Urinary bladder (tissue), 3 donors: ENCODE measurements at regions not wholly inside any gene's neighbourhood (a gene's known extent, or its start where the extent isn't known, plus 50 kb on each side); places are given as distances from the start of the nearest gene placed in this dataset.

Source experiments
- DNase-seq: peaks from one replicate; pipeline ENCODE4 v3.0.0-alpha.2; 2015; ENCODE audit errors: extremely low spot score
- H3K27ac ChIP-seq: one replicate; pipeline ENCODE4 v1.5.1; 2013; ENCODE audit warnings: low read depth, mild to moderate bottlenecking, moderate library complexity
- H3K36me3 ChIP-seq: one replicate; pipeline ENCODE4 v1.6.1; 2013; ENCODE audit warnings: mild to moderate bottlenecking, moderate library complexity; ENCODE audit not compliant: insufficient read depth
- H3K4me1 ChIP-seq: one replicate; pipeline ENCODE4 v1.6.1; 2013; ENCODE audit warnings: mild to moderate bottlenecking, moderate library complexity; ENCODE audit not compliant: insufficient read depth
- H3K4me3 ChIP-seq: one replicate; pipeline ENCODE4 v1.5.1; 2013; ENCODE audit warnings: low read depth, low read length
- WGBS: extraction: QIAGEN DNeasy Blood & Tissue Kit; methylation state at CpG from one replicate; pipeline ENCODE4 v1.1.7; 2013; 5-methylcytosine and 5-hydroxymethylcytosine counted together
- donor health status: healthy with polysubstance abuse.
- donor health status: healthy.

GRCh38 chr4:100849319-100849718, 331.5 kb upstream of the EMCN start:
- no peak for DNase-seq
- H3K4me3 ChIP-seq: no peak overlapping the region
- H3K27ac ChIP-seq: no peak overlapping the region
- 57% methylated on average over 3 of the region's 3 CpGs for WGBS
- H3K36me3 ChIP-seq: no peaks in the 10 kb centered on the region
- no peaks in the 10 kb centered on the region for H3K4me1 ChIP-seq

- WGBS: 70% methylated on average over 2 of the region's 2 CpGs
- no peak overlapping the region for H3K4me3 ChIP-seq
- no peak for DNase-seq
- H3K36me3 ChIP-seq: no peaks in the 10 kb centered on the region
- H3K27ac ChIP-seq: no peak overlapping the region
- H3K4me1 ChIP-seq: no peaks in the 10 kb centered on the region
Observed at GRCh38 chr4:100848841-100849240, 331.0 kb upstream of the EMCN start.

- DNase-seq: no peak
- Histone ChIP-seq H3K4me1 (no peaks in the 10 kb centered on the region), H3K4me3 (no peak overlapping the region), H3K36me3 (no peaks in the 10 kb centered on the region), H3K27ac (no peak overlapping the region)
Observed at GRCh38 chr4:100843910-100844309, 326.1 kb upstream of the EMCN start.

- Histone ChIP-seq H3K36me3 (no peaks in the 10 kb centered on the region), H3K4me1 (no peaks in the 10 kb centered on the region), H3K4me3 (no peak overlapping the region), H3K27ac (no peak overlapping the region)
- WGBS: 95% methylated on average over 1 of the region's 1 CpG
- DNase-seq: no peak
Observed at GRCh38 chr4:100842856-100843255, 325.0 kb upstream of the EMCN start.

GRCh38 chr4:100841911-100842310, 324.1 kb upstream of the EMCN start:
- H3K27ac ChIP-seq: no peak overlapping the region
- no peak for DNase-seq

GRCh38 chr4:100839712-100840111, 321.9 kb upstream of the EMCN start:
- 92% methylated on average over 2 of the region's 2 CpGs for WGBS
- no peak for DNase-seq
- Histone ChIP-seq H3K36me3 (no peaks in the 10 kb centered on the region), H3K27ac (no peak overlapping the region), H3K4me3 (no peak overlapping the region), H3K4me1 (no peaks in the 10 kb centered on the region)

More at GRCh38 chr4:100841911-100842310, 324.1 kb upstream of the EMCN start:
- Histone ChIP-seq H3K4me1 (no peaks in the 10 kb centered on the region), H3K36me3 (no peaks in the 10 kb centered on the region), H3K4me3 (no peak overlapping the region)
- WGBS: 96% methylated on average over 2 of the region's 2 CpGs

- DNase-seq: no peak
- no peak overlapping the region for H3K27ac ChIP-seq
- no peaks in the 10 kb centered on the region for H3K4me1 ChIP-seq
- no peaks in the 10 kb centered on the region for H3K36me3 ChIP-seq
- no peak overlapping the region for H3K4me3 ChIP-seq
- WGBS: 70% methylated on average over 1 of the region's 1 CpG
Observed at GRCh38 chr4:100838286-100838685, 320.5 kb upstream of the EMCN start.

GRCh38 chr4:100836929-100837328, 319.1 kb upstream of the EMCN start:
- Histone ChIP-seq H3K4me3 (no peak overlapping the region), H3K27ac (no peak overlapping the region), H3K4me1 (no peaks in the 10 kb centered on the region), H3K36me3 (no peaks in the 10 kb centered on the region)
- no peak for DNase-seq
- 70% methylated on average over 1 of the region's 1 CpG for WGBS

- H3K4me1 ChIP-seq: no peaks in the 10 kb centered on the region
Observed at GRCh38 chr4:100834616-100835015, 316.8 kb upstream of the EMCN start.

GRCh38 chr4:100833906-100834305, 316.1 kb upstream of the EMCN start:
- Histone ChIP-seq H3K36me3 (no peaks in the 10 kb centered on the region), H3K4me3 (no peak overlapping the region), H3K27ac (no peak overlapping the region), H3K4me1 (no peaks in the 10 kb centered on the region)
- 48% methylated on average over 1 of the region's 1 CpG for WGBS
- DNase-seq: peak; percentile 8

More at GRCh38 chr4:100834616-100835015, 316.8 kb upstream of the EMCN start:
- Histone ChIP-seq H3K4me3 (no peak overlapping the region), H3K27ac (no peak overlapping the region), H3K36me3 (no peaks in the 10 kb centered on the region)
- DNase-seq: no peak

GRCh38 chr4:100828986-100829685, 311.3 kb upstream of the EMCN start:
- no peak overlapping the region for H3K27ac ChIP-seq
- 68% methylated on average over 2 of the region's 2 CpGs for WGBS
- H3K4me1 ChIP-seq: no peaks in the 10 kb centered on the region
- H3K36me3 ChIP-seq: no peaks in the 10 kb centered on the region
- no peak for DNase-seq
- H3K4me3 ChIP-seq: no peak overlapping the region

- Histone ChIP-seq H3K36me3 (no peaks in the 10 kb centered on the region), H3K4me3 (no peak overlapping the region), H3K4me1 (no peaks in the 10 kb centered on the region), H3K27ac (no peak overlapping the region)
- no peak for DNase-seq
- 70% methylated on average over 3 of the region's 3 CpGs for WGBS
Observed at GRCh38 chr4:100828364-100828763, 310.5 kb upstream of the EMCN start.

- Histone ChIP-seq H3K27ac (no peak overlapping the region), H3K4me1 (no peaks in the 10 kb centered on the region), H3K36me3 (no peaks in the 10 kb centered on the region), H3K4me3 (no peak overlapping the region)
- DNase-seq: no peak
Observed at GRCh38 chr4:100827756-100828155, 309.9 kb upstream of the EMCN start.

- 75% methylated on average over 7 of the region's 7 CpGs for WGBS
- Histone ChIP-seq H3K4me3 (no peak overlapping the region), H3K36me3 (no peaks in the 10 kb centered on the region), H3K27ac (no peak overlapping the region), H3K4me1 (no peaks in the 10 kb centered on the region)
- no peak for DNase-seq
Observed at GRCh38 chr4:100826808-100827548, 309.2 kb upstream of the EMCN start.
